C4-2B (cell line): ENCODE measurements at regions not wholly inside any gene's neighbourhood (a gene's known extent, or its start where the extent isn't known, plus 50 kb on each side); places are given as distances from the start of the nearest gene placed in this dataset.

Source experiments
- ZFX ChIP-seq: fragments of 450-650 bp; IDR thresholded peaks from 2 replicates; pipeline ENCODE4 v1.6.1; 2017
- TF ChIP-seq, protein P1 (sequence below): fragments of 450-650 bp; conservative IDR thresholded peaks from 2 replicates; pipeline ENCODE4 v1.5.1; 2017; ENCODE audit warnings: mild to moderate bottlenecking

DNA sequence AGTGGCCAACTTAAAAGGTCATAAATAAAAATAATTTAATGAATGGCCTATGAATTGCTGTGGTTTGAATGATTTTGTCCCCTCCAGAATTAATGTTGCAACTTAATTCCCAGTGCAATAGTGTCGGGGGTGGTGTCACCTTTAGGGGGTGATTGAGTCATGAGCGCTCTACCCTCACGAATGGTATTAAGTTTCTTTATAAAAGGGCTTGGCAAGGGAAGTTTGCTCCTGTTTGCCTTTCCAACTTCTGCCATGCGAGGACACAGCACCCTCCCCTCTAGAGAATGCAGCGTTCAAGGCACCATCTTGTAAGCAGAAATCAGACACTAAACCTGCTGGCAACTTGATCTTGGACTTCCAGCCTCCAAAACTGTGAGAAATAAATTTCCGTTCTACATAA lies 253.3 kb downstream of the ATXN7L3B start:
- TF ChIP-seq, protein P1, sequence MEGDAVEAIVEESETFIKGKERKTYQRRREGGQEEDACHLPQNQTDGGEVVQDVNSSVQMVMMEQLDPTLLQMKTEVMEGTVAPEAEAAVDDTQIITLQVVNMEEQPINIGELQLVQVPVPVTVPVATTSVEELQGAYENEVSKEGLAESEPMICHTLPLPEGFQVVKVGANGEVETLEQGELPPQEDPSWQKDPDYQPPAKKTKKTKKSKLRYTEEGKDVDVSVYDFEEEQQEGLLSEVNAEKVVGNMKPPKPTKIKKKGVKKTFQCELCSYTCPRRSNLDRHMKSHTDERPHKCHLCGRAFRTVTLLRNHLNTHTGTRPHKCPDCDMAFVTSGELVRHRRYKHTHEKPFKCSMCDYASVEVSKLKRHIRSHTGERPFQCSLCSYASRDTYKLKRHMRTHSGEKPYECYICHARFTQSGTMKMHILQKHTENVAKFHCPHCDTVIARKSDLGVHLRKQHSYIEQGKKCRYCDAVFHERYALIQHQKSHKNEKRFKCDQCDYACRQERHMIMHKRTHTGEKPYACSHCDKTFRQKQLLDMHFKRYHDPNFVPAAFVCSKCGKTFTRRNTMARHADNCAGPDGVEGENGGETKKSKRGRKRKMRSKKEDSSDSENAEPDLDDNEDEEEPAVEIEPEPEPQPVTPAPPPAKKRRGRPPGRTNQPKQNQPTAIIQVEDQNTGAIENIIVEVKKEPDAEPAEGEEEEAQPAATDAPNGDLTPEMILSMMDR: no peak
- TF ChIP-seq ZFX: no peak
